Astrocyte (in vitro differentiated cells and primary cell): ENCODE measurements at regions not wholly inside any gene's neighbourhood (a gene's known extent, or its start where the extent isn't known, plus 50 kb on each side); places are given as distances from the start of the nearest gene placed in this dataset.
A peak's percentile ranks its signal among the peaks of the same experiment; 100 is the strongest.

Source experiments
- DNase-seq: peaks from one replicate; pipeline ENCODE4 v3.0.0-alpha.2; 2010; ENCODE audit warnings: low read depth
- FAIRE-seq: peaks from 2 replicates; lab custom pipeline; 2011; peaks lifted over from hg19 to GRCh38; lab: Jason Lieb, UNC
- H2AFZ ChIP-seq: 2 replicates; pipeline ENCODE4 v1.6.0; 2012; ENCODE audit warnings: low read depth, low read length, inconsistent platforms
- H3K27ac ChIP-seq: 2 replicates; pipeline ENCODE4 v1.5.1; 2011; ENCODE audit warnings: low read depth, low read length, inconsistent platforms
- H3K27me3 ChIP-seq: 2 replicates; pipeline ENCODE4 v1.6.0; 2011; ENCODE audit warnings: low read length, inconsistent platforms; ENCODE audit not compliant: insufficient read depth
- H3K36me3 ChIP-seq: 2 replicates; pipeline ENCODE4 v1.5.1; 2011; ENCODE audit warnings: low read length, inconsistent platforms; ENCODE audit not compliant: insufficient read depth
- H3K4me1 ChIP-seq: 2 replicates; pipeline ENCODE4 v1.5.1; 2011; ENCODE audit warnings: low read length, inconsistent platforms; ENCODE audit not compliant: insufficient read depth
- H3K4me2 ChIP-seq: 2 replicates; pipeline ENCODE4 v1.6.0; 2012; ENCODE audit warnings: low read length, inconsistent platforms
- H3K4me3 ChIP-seq: 2 replicates; pipeline ENCODE4 v1.5.1; 2011; ENCODE audit warnings: low read depth, mild to moderate bottlenecking, low read length, inconsistent platforms; ENCODE audit not compliant: insufficient read depth
- H3K79me2 ChIP-seq: 2 replicates; pipeline ENCODE4 v1.6.0; 2012; ENCODE audit warnings: mild to moderate bottlenecking, low read length, inconsistent platforms; ENCODE audit not compliant: insufficient read depth
- H3K9ac ChIP-seq: 2 replicates; pipeline ENCODE4 v1.6.0; 2012; ENCODE audit warnings: mild to moderate bottlenecking, low read length, inconsistent platforms
- H3K9me3 ChIP-seq: 2 replicates; pipeline ENCODE4 v1.5.1; 2012; ENCODE audit warnings: low read depth, mild to moderate bottlenecking, low read length, inconsistent platforms; ENCODE audit not compliant: insufficient read depth
- H4K20me1 ChIP-seq: 2 replicates; pipeline ENCODE4 v1.6.0; 2012; ENCODE audit warnings: low read length, inconsistent platforms; ENCODE audit not compliant: insufficient read depth
- H3K27ac Mint-ChIP-seq: one replicate; pipeline ENCODE4 v1.8.0; 2021; ENCODE audit warnings: mild to moderate bottlenecking, mixed read lengths; ENCODE audit not compliant: unreplicated experiment
- H3K27me3 Mint-ChIP-seq: one replicate; pipeline ENCODE4 v1.8.0; 2021; ENCODE audit warnings: low read depth, mixed read lengths; ENCODE audit not compliant: unreplicated experiment
- H3K36me3 Mint-ChIP-seq: one replicate; pipeline ENCODE4 v1.8.0; 2021; ENCODE audit warnings: low read depth, mixed read lengths; ENCODE audit not compliant: unreplicated experiment
- H3K4me1 Mint-ChIP-seq: one replicate; pipeline ENCODE4 v1.8.0; 2021; ENCODE audit warnings: low read depth, mixed read lengths; ENCODE audit not compliant: unreplicated experiment
- H3K4me3 Mint-ChIP-seq: one replicate; pipeline ENCODE4 v1.8.0; 2021; ENCODE audit warnings: mild to moderate bottlenecking, moderate library complexity, mixed read lengths; ENCODE audit not compliant: unreplicated experiment
- H3K9me3 Mint-ChIP-seq: one replicate; pipeline ENCODE4 v1.8.0; 2021; ENCODE audit warnings: mild to moderate bottlenecking, mixed read lengths; ENCODE audit not compliant: unreplicated experiment
- EZH2 ChIP-seq: IDR thresholded peaks from 2 replicates; pipeline ENCODE4 v1.6.1; 2012; ENCODE audit warnings: mild to moderate bottlenecking, low read length, inconsistent platforms; ENCODE audit not compliant: insufficient read depth
- TF ChIP-seq, protein P1 (sequence below): IDR thresholded peaks from 2 replicates; pipeline ENCODE4 v1.5.1; 2011; ENCODE audit warnings: low read depth, mild to moderate bottlenecking, inconsistent platforms, low read length, moderate library complexity; ENCODE audit not compliant: insufficient read depth

DNA sequence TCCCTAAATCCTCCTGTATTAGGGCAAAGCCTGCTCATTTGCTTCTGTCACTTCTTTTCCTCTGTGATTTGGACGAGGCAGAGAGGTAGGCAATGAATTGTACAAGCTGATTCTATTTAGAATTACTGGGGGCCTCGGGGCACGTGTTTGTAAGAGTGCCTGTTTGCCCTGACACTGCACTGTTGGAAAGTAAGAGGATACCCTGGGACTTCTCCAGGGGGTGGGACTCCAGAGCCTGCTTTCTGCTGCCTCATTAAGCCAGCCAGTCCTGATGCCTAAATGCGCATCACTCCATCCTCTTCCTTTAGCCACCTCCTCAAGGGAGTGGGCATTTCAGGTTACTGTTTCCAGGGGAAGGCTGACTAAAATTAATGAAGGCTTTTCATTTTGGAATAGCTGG lies 134.3 kb downstream of the TDRD15 start:
- no peaks in the 10 kb centered on the region for H3K36me3 ChIP-seq
- peak overlapping the region; percentile 5 for H3K27ac ChIP-seq
- Mint-ChIP-seq H3K4me3 (no peak overlapping the region), H3K4me1 (peaks cover 15% of the 10 kb centered on the region), H3K27ac (no peak overlapping the region), H3K9me3 (no peaks in the 10 kb centered on the region), H3K27me3 (peaks cover 4% of the 10 kb centered on the region), H3K36me3 (no peaks in the 10 kb centered on the region)
- no peak for DNase-seq
- no peak overlapping the region for H3K4me3 ChIP-seq
- H3K9ac ChIP-seq: no peak overlapping the region
- no peak overlapping the region for H2AFZ ChIP-seq
- H3K27me3 ChIP-seq: no peaks in the 10 kb centered on the region
- H3K4me2 ChIP-seq: peak overlapping the region; percentile 7
- no peaks in the 10 kb centered on the region for H3K9me3 ChIP-seq
- no peaks in the 10 kb centered on the region for H3K79me2 ChIP-seq
- H4K20me1 ChIP-seq: no peaks in the 10 kb centered on the region
- TF ChIP-seq EZH2: no peak
- TF ChIP-seq, protein P1, sequence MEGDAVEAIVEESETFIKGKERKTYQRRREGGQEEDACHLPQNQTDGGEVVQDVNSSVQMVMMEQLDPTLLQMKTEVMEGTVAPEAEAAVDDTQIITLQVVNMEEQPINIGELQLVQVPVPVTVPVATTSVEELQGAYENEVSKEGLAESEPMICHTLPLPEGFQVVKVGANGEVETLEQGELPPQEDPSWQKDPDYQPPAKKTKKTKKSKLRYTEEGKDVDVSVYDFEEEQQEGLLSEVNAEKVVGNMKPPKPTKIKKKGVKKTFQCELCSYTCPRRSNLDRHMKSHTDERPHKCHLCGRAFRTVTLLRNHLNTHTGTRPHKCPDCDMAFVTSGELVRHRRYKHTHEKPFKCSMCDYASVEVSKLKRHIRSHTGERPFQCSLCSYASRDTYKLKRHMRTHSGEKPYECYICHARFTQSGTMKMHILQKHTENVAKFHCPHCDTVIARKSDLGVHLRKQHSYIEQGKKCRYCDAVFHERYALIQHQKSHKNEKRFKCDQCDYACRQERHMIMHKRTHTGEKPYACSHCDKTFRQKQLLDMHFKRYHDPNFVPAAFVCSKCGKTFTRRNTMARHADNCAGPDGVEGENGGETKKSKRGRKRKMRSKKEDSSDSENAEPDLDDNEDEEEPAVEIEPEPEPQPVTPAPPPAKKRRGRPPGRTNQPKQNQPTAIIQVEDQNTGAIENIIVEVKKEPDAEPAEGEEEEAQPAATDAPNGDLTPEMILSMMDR: no peak
- FAIRE-seq: no peak
- peaks cover 5% of the 10 kb centered on the region for H3K4me1 ChIP-seq

GRCh38 chr2:21260311-21260710 lies 136.5 kb downstream of the TDRD15 start:
- no peaks in the 10 kb centered on the region for H3K9me3 Mint-ChIP-seq
- Histone ChIP-seq H3K36me3 (no peaks in the 10 kb centered on the region), H3K27ac (no peak overlapping the region)

GRCh38 chr2:21261591-21261990 lies 137.8 kb downstream of the TDRD15 start:
- Mint-ChIP-seq H3K27me3 (peaks cover 27% of the 10 kb centered on the region), H3K9me3 (no peaks in the 10 kb centered on the region), H3K27ac (no peak overlapping the region), H3K4me3 (no peak overlapping the region), H3K4me1 (peaks cover 9% of the 10 kb centered on the region), H3K36me3 (no peaks in the 10 kb centered on the region)
- Histone ChIP-seq H3K4me3 (no peak overlapping the region), H3K36me3 (no peaks in the 10 kb centered on the region), H3K27me3 (peaks cover 2% of the 10 kb centered on the region), H4K20me1 (no peaks in the 10 kb centered on the region), H3K27ac (no peak overlapping the region), H2AFZ (no peak overlapping the region), H3K9ac (no peak overlapping the region), H3K4me2 (no peak overlapping the region), H3K4me1 (peaks cover 5% of the 10 kb centered on the region), H3K79me2 (no peaks in the 10 kb centered on the region), H3K9me3 (no peaks in the 10 kb centered on the region)
- FAIRE-seq: no peak
- TF ChIP-seq, protein P1: no peak
- no peak for TF ChIP-seq EZH2
- no peak for DNase-seq

More at GRCh38 chr2:21260311-21260710, 136.5 kb downstream of the TDRD15 start:
- Mint-ChIP-seq H3K27me3 (peaks cover 18% of the 10 kb centered on the region), H3K4me1 (peaks cover 15% of the 10 kb centered on the region), H3K4me3 (no peak overlapping the region), H3K27ac (no peak overlapping the region), H3K36me3 (no peaks in the 10 kb centered on the region)
- Histone ChIP-seq H4K20me1 (no peaks in the 10 kb centered on the region), H3K4me3 (no peak overlapping the region), H3K9me3 (no peaks in the 10 kb centered on the region), H3K4me2 (no peak overlapping the region), H3K27me3 (peaks cover 2% of the 10 kb centered on the region), H3K79me2 (no peaks in the 10 kb centered on the region), H3K9ac (no peak overlapping the region), H3K4me1 (peaks cover 5% of the 10 kb centered on the region), H2AFZ (no peak overlapping the region)
- FAIRE-seq (no peak), DNase-seq (no peak)
- no peak for TF ChIP-seq EZH2
- TF ChIP-seq, protein P1: no peak
